ENCODE measurements at regions not wholly inside any gene's neighbourhood (a gene's known extent, or its start where the extent isn't known, plus 50 kb on each side); places are given as distances from the start of the nearest gene placed in this dataset.
A peak's percentile ranks its signal among the peaks of the same experiment; 100 is the strongest.

DNA sequence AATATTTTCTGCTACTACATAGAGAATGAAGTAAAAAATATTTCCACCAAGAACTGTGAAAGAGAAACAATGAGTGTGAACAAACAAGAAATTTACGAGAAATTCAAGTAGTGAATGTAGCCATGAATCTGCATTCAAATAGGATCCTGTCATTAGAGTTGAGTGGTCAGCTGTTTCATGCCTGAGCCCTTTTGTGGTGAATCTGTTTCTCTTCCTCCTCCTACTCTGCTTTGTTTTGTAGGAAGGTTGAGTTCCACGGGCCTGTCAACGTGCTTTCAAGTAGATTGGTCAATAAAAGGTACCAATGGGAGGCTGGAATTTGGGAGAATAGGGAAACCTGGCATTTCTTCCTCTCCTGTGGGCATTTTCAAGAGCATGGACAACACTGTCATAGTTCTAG, 1749.6 kb upstream of the FLRT2 start:
- DNase-seq (ENCODE audit: low read depth), result no peak
- no peak overlapping the region for H3K4me3 ChIP-seq (ENCODE audit: low read depth, low read length)
- TF ChIP-seq, protein P1, sequence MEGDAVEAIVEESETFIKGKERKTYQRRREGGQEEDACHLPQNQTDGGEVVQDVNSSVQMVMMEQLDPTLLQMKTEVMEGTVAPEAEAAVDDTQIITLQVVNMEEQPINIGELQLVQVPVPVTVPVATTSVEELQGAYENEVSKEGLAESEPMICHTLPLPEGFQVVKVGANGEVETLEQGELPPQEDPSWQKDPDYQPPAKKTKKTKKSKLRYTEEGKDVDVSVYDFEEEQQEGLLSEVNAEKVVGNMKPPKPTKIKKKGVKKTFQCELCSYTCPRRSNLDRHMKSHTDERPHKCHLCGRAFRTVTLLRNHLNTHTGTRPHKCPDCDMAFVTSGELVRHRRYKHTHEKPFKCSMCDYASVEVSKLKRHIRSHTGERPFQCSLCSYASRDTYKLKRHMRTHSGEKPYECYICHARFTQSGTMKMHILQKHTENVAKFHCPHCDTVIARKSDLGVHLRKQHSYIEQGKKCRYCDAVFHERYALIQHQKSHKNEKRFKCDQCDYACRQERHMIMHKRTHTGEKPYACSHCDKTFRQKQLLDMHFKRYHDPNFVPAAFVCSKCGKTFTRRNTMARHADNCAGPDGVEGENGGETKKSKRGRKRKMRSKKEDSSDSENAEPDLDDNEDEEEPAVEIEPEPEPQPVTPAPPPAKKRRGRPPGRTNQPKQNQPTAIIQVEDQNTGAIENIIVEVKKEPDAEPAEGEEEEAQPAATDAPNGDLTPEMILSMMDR (IDR thresholded peaks at IDR 0.05; ENCODE audit: control insufficient read depth, extremely low read depth, insufficient read depth), result no peak

DNA sequence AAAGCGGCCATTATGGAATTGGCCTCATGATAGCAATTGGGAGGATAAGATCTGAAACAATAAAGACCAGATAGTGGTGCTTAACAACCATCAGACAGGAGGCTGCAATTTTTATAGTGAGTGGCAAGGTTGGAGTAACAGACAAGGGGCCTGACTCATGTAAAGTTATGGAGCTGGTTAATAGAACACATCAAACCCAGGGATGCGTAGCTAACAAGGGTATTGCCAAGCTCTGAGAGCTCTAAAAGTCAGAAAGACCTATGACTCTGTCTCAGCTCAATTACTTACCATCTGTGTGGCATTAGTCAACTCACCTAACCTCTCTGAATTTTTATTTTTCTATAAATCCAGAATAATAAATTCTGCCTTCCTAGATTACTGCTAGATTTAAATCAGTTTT, 1731.5 kb upstream of the FLRT2 start:
- DNase-seq (ENCODE audit: low read depth), result no peak
- TF ChIP-seq, protein P1 (IDR thresholded peaks at IDR 0.05; ENCODE audit: control insufficient read depth, extremely low read depth, insufficient read depth), result no peak

DNA sequence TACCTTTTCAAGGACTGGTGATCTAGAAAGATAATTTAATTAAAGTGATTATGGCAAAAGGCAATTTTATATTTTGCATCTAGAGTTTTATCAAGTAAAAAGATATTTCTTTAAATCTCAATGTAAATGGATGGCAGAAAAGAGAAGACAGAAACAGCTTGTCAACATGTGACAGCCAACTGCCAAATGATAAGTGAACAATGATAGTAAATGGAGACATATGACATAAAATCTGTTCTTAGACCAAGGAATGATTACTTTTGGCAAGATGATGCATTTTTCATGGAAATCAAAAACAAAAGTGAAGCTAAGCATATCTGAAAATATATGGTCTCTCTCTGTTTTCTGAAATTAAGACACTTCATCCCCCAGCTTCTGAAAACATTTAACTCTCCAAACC, 1730.7 kb upstream of the FLRT2 start:
- DNase-seq (ENCODE audit: low read depth), result no peak
- TF ChIP-seq, protein P1 (IDR thresholded peaks at IDR 0.05; ENCODE audit: control insufficient read depth, extremely low read depth, insufficient read depth), result no peak
- no peak overlapping the region for H3K4me3 ChIP-seq (ENCODE audit: low read depth, low read length)

More for the DNA sequence above, 1731.5 kb upstream of the FLRT2 start:
- no peak overlapping the region for H3K4me3 ChIP-seq (ENCODE audit: low read depth, low read length)

DNA sequence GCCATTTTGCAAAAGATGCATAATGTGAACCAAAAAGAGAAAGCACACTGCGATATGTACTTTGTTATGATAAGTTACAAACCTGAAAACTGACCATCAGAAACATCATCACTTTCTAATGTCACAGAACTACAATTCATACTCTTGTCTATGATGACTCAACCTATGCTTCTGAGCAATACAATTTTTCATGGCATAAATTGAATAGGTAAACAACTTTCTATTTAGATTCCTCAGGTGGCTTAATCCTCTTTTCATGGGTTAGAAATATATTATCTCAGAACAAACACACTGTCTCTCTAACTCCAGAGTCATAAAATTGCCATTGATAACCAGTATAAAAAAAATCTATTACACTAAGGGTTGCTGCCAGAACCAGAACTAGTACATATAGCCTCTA, 1715.0 kb upstream of the FLRT2 start:
- TF ChIP-seq, protein P1 (IDR thresholded peaks at IDR 0.05; ENCODE audit: control insufficient read depth, extremely low read depth, insufficient read depth), result no peak
- H3K4me3 ChIP-seq (ENCODE audit: low read depth, low read length), result no peak overlapping the region
- no peak for DNase-seq (ENCODE audit: low read depth)

DNA sequence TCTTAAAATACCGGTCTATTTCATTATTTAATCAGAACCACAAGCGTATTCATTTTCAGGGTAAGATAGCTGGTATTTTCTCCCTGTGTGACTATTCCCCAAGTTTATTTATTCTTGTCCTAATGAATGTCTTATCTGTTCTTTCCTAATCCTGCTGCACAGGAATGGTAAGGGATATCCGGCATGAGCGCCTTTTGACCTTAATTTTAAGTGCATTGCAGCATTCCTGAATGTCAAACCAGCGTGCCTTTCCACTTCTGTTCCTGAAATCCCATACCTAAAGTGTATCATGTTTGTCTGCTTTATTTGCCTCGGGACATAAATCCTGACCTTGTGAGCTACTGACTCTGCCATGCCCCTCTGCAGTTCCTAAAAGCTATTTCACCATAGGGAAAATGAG, 1713.2 kb upstream of the FLRT2 start:
- TF ChIP-seq, protein P1 (IDR thresholded peaks at IDR 0.05; ENCODE audit: control insufficient read depth, extremely low read depth, insufficient read depth), result no peak
- DNase-seq (ENCODE audit: low read depth), result peak; percentile 30
- no peak overlapping the region for H3K4me3 ChIP-seq (ENCODE audit: low read depth, low read length)

DNA sequence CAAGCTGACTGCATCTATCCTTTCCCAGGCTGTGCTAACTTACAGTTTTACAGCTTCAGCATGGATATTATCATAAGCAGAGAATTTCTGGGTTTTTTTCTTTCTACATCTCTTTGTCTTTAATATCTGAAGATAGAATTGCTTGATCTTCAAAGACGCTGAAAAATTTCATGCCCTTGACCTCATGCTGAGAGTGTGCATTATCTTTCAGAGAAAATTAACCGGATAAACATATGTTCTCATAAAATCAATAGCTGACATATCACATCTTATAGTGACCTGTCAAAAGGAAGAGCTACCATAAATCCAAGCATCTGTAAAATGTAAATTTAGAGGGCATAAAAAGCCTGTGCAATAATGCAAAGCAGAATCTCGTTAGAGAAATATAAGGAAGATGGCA, 1704.1 kb upstream of the FLRT2 start:
- no peak for DNase-seq (ENCODE audit: low read depth)
- no peak overlapping the region for H3K4me3 ChIP-seq (ENCODE audit: low read depth, low read length)
- TF ChIP-seq, protein P1 (IDR thresholded peaks at IDR 0.05; ENCODE audit: control insufficient read depth, extremely low read depth, insufficient read depth), result no peak

DNA sequence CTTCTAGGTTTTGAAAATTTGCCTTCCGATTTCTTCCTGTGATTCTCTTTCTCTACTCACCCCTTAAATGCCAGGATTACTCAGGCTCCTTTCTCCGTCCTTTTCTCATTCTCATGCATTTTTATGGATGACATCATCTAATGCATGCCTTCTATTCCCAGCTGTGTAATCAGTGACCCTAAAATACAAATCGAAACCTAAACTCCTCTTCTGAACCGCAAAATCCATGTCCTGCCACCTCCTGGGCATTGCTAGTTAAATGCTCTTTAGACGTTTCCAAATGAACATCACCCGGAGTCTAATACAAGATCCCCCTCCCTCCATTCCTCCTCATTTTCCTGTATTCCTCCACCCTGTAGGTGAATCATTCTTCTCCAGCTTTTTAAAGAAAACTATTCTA, 1703.1 kb upstream of the FLRT2 start:
- no peak for DNase-seq (ENCODE audit: low read depth)
- no peak overlapping the region for H3K4me3 ChIP-seq (ENCODE audit: low read depth, low read length)
- TF ChIP-seq, protein P1 (IDR thresholded peaks at IDR 0.05; ENCODE audit: control insufficient read depth, extremely low read depth, insufficient read depth), result no peak

Measured in LNCaP clone FGC (cell line).